ENCODE measurements at regions not wholly inside any gene's neighbourhood (a gene's known extent, or its start where the extent isn't known, plus 50 kb on each side); places are given as distances from the start of the nearest gene placed in this dataset.
"Not testable (repeated sequence)": the region's sequence is repeated elsewhere in the genome, so short reads cannot be mapped to it uniquely, and the experiment has no call there.

GRCh38 chr1:143727263-143727662, 244.5 kb downstream of the FAM72C start:
- Histone ChIP-seq H3K4me1 (ENCODE audit: control insufficient read depth, insufficient read depth, low read length) (no peaks in the 10 kb centered on the region), H3K27ac (ENCODE audit: low read length) (no peak overlapping the region), H3K4me3 (ENCODE audit: low read length) (no peak overlapping the region), H3K9me3 (ENCODE audit: control insufficient read depth, insufficient read depth, low read length) (no peaks in the 10 kb centered on the region), H3K27me3 (ENCODE audit: control insufficient read depth, insufficient read depth, low read length) (no peaks in the 10 kb centered on the region), H3K36me3 (ENCODE audit: control insufficient read depth, insufficient read depth, low read length) (no peaks in the 10 kb centered on the region)
- DNase-seq (ENCODE audit: low read depth, low spot score): no peak
- WGBS (ENCODE audit: insufficient coverage, insufficient read length): no CpG with 5 or more reads among the region's 1 CpG

- WGBS (ENCODE audit: insufficient coverage, insufficient read length): no CpG with 5 or more reads among the region's 7 CpGs
- H3K27me3 ChIP-seq (ENCODE audit: control insufficient read depth, insufficient read depth, low read length): no peaks in the 10 kb centered on the region
- H3K4me3 ChIP-seq (ENCODE audit: low read length): no peak overlapping the region
Observed at GRCh38 chr1:143721024-143721373, 250.8 kb downstream of the FAM72C start.

GRCh38 chr1:143720087-143721023, 251.4 kb downstream of the FAM72C start:
- no peak for DNase-seq (ENCODE audit: low read depth, low spot score)
- H3K27me3 ChIP-seq (ENCODE audit: control insufficient read depth, insufficient read depth, low read length): no peaks in the 10 kb centered on the region
- H3K36me3 ChIP-seq (ENCODE audit: control insufficient read depth, insufficient read depth, low read length): no peaks in the 10 kb centered on the region
- no CpG with 5 or more reads among the region's 24 CpGs for WGBS (ENCODE audit: insufficient coverage, insufficient read length)
- H3K4me1 ChIP-seq (ENCODE audit: control insufficient read depth, insufficient read depth, low read length): no peaks in the 10 kb centered on the region
- peak overlapping the region; percentile 24; the same call in 1 of the 2 replicates for H3K4me3 ChIP-seq (ENCODE audit: low read length)
- no peaks in the 10 kb centered on the region for H3K9me3 ChIP-seq (ENCODE audit: control insufficient read depth, insufficient read depth, low read length)
- H3K27ac ChIP-seq (ENCODE audit: low read length): no peak overlapping the region

More at GRCh38 chr1:143721024-143721373, 250.8 kb downstream of the FAM72C start:
- Histone ChIP-seq H3K36me3 (ENCODE audit: control insufficient read depth, insufficient read depth, low read length) (no peaks in the 10 kb centered on the region), H3K9me3 (ENCODE audit: control insufficient read depth, insufficient read depth, low read length) (no peaks in the 10 kb centered on the region), H3K4me1 (ENCODE audit: control insufficient read depth, insufficient read depth, low read length) (no peaks in the 10 kb centered on the region), H3K27ac (ENCODE audit: low read length) (no peak overlapping the region)
- DNase-seq (ENCODE audit: low read depth, low spot score): no peak

GRCh38 chr1:143718524-143718923, 253.3 kb downstream of the FAM72C start:
- no CpG with 5 or more reads among the region's 2 CpGs for WGBS (ENCODE audit: insufficient coverage, insufficient read length)

GRCh38 chr1:143718021-143718420, 253.8 kb downstream of the FAM72C start:
- Histone ChIP-seq H3K36me3 (ENCODE audit: control insufficient read depth, insufficient read depth, low read length) (no peaks in the 10 kb centered on the region), H3K4me3 (ENCODE audit: low read length) (no peak overlapping the region), H3K9me3 (ENCODE audit: control insufficient read depth, insufficient read depth, low read length) (no peaks in the 10 kb centered on the region), H3K27me3 (ENCODE audit: control insufficient read depth, insufficient read depth, low read length) (no peaks in the 10 kb centered on the region), H3K27ac (ENCODE audit: low read length) (no peak overlapping the region), H3K4me1 (ENCODE audit: control insufficient read depth, insufficient read depth, low read length) (no peaks in the 10 kb centered on the region)
- no peak for DNase-seq (ENCODE audit: low read depth, low spot score)
- no CpG with 5 or more reads among the region's 16 CpGs for WGBS (ENCODE audit: insufficient coverage, insufficient read length)

More at GRCh38 chr1:143718524-143718923, 253.3 kb downstream of the FAM72C start:
- Histone ChIP-seq H3K27me3 (ENCODE audit: control insufficient read depth, insufficient read depth, low read length) (no peaks in the 10 kb centered on the region), H3K4me1 (ENCODE audit: control insufficient read depth, insufficient read depth, low read length) (no peaks in the 10 kb centered on the region), H3K36me3 (ENCODE audit: control insufficient read depth, insufficient read depth, low read length) (no peaks in the 10 kb centered on the region), H3K4me3 (ENCODE audit: low read length) (no peak overlapping the region), H3K9me3 (ENCODE audit: control insufficient read depth, insufficient read depth, low read length) (no peaks in the 10 kb centered on the region), H3K27ac (ENCODE audit: low read length) (no peak overlapping the region)
- DNase-seq (ENCODE audit: low read depth, low spot score): no peak

- H3K4me3 ChIP-seq (ENCODE audit: low read length): no peak overlapping the region
- no peaks in the 10 kb centered on the region for H3K4me1 ChIP-seq (ENCODE audit: control insufficient read depth, insufficient read depth, low read length)
- DNase-seq (ENCODE audit: low read depth, low spot score): no peak
- no peak overlapping the region for H3K27ac ChIP-seq (ENCODE audit: low read length)
- no peaks in the 10 kb centered on the region for H3K27me3 ChIP-seq (ENCODE audit: control insufficient read depth, insufficient read depth, low read length)
- H3K36me3 ChIP-seq (ENCODE audit: control insufficient read depth, insufficient read depth, low read length): no peaks in the 10 kb centered on the region
- no CpG with 5 or more reads among the region's 21 CpGs for WGBS (ENCODE audit: insufficient coverage, insufficient read length)
- H3K9me3 ChIP-seq (ENCODE audit: control insufficient read depth, insufficient read depth, low read length): no peaks in the 10 kb centered on the region
Observed at GRCh38 chr1:143717434-143717833, 254.4 kb downstream of the FAM72C start.

- not testable (repeated sequence) for H3K4me3 ChIP-seq (ENCODE audit: low read length); H3K9me3 ChIP-seq (ENCODE audit: control insufficient read depth, insufficient read depth, low read length); H3K36me3 ChIP-seq (ENCODE audit: control insufficient read depth, insufficient read depth, low read length); H3K27me3 ChIP-seq (ENCODE audit: control insufficient read depth, insufficient read depth, low read length); H3K4me1 ChIP-seq (ENCODE audit: control insufficient read depth, insufficient read depth, low read length); DNase-seq (ENCODE audit: low read depth, low spot score); H3K27ac ChIP-seq (ENCODE audit: low read length)
- WGBS (ENCODE audit: insufficient coverage, insufficient read length): no CpG with 5 or more reads among the region's 4 CpGs
Observed at GRCh38 chr1:143714913-143715312, 256.9 kb downstream of the FAM72C start.

- not testable (repeated sequence) for H3K9me3 ChIP-seq (ENCODE audit: control insufficient read depth, insufficient read depth, low read length); H3K36me3 ChIP-seq (ENCODE audit: control insufficient read depth, insufficient read depth, low read length); H3K27me3 ChIP-seq (ENCODE audit: control insufficient read depth, insufficient read depth, low read length); H3K4me3 ChIP-seq (ENCODE audit: low read length); H3K27ac ChIP-seq (ENCODE audit: low read length); DNase-seq (ENCODE audit: low read depth, low spot score); H3K4me1 ChIP-seq (ENCODE audit: control insufficient read depth, insufficient read depth, low read length)
- WGBS (ENCODE audit: insufficient coverage, insufficient read length): no CpG with 5 or more reads among the region's 10 CpGs
Observed at GRCh38 chr1:143709606-143710259, 262.1 kb downstream of the FAM72C start.

GRCh38 chr1:143702739-143703138, 269.0 kb downstream of the FAM72C start:
- not testable (repeated sequence) for H3K36me3 ChIP-seq (ENCODE audit: control insufficient read depth, insufficient read depth, low read length)
- WGBS (ENCODE audit: insufficient coverage, insufficient read length): no CpG with 5 or more reads among the region's 27 CpGs

GRCh38 chr1:143699731-143700130, 272.1 kb downstream of the FAM72C start:
- H3K4me3 ChIP-seq (ENCODE audit: low read length): peak overlapping the region; percentile 31; the same call in 1 of the 2 replicates
- no peak for DNase-seq (ENCODE audit: low read depth, low spot score)
- H3K27ac ChIP-seq (ENCODE audit: low read length): no peak overlapping the region
- peaks cover 2% of the 10 kb centered on the region; the same call in 1 of the 2 replicates for H3K4me1 ChIP-seq (ENCODE audit: control insufficient read depth, insufficient read depth, low read length)
- peaks cover 28% of the 10 kb centered on the region for H3K27me3 ChIP-seq (ENCODE audit: control insufficient read depth, insufficient read depth, low read length)
- no peaks in the 10 kb centered on the region for H3K36me3 ChIP-seq (ENCODE audit: control insufficient read depth, insufficient read depth, low read length)
- no CpG with 5 or more reads among the region's 20 CpGs for WGBS (ENCODE audit: insufficient coverage, insufficient read length)
- no peaks in the 10 kb centered on the region for H3K9me3 ChIP-seq (ENCODE audit: control insufficient read depth, insufficient read depth, low read length)

More at GRCh38 chr1:143702739-143703138, 269.0 kb downstream of the FAM72C start:
- not testable (repeated sequence) for H3K4me1 ChIP-seq (ENCODE audit: control insufficient read depth, insufficient read depth, low read length); DNase-seq (ENCODE audit: low read depth, low spot score); H3K27ac ChIP-seq (ENCODE audit: low read length); H3K4me3 ChIP-seq (ENCODE audit: low read length); H3K9me3 ChIP-seq (ENCODE audit: control insufficient read depth, insufficient read depth, low read length)
- peaks cover 21% of the 10 kb centered on the region for H3K27me3 ChIP-seq (ENCODE audit: control insufficient read depth, insufficient read depth, low read length)

Data from iPS DF 6.9 (cell line).